GM18507 (cell line): ENCODE measurements at regions not wholly inside any gene's neighbourhood (a gene's known extent, or its start where the extent isn't known, plus 50 kb on each side); places are given as distances from the start of the nearest gene placed in this dataset.
A peak's percentile ranks its signal among the peaks of the same experiment; 100 is the strongest.
"Not testable (repeated sequence)": the region's sequence is repeated elsewhere in the genome, so short reads cannot be mapped to it uniquely, and the experiment has no call there.

Experiments
- DNase-seq: peaks from one replicate; pipeline ENCODE4 v3.0.0; 2011; ENCODE audit warnings: low read depth; ENCODE audit not compliant: insufficient read length; ENCODE audit errors: extremely low spot score
- FAIRE-seq: peaks from 2 replicates; lab custom pipeline; 2011; peaks lifted over from hg19 to GRCh38; lab: Jason Lieb, UNC

- no peak for DNase-seq
- no peak for FAIRE-seq
Observed at GRCh38 chr13:66237411-66238062, 992.6 kb downstream of the PCDH9 start.

- FAIRE-seq (no peak), DNase-seq (no peak)
Observed at GRCh38 chr13:66234159-66234558, 996.0 kb downstream of the PCDH9 start.

GRCh38 chr13:66231958-66232357 is 998.2 kb downstream of the PCDH9 start:
- FAIRE-seq, DNase-seq: not testable (repeated sequence)

GRCh38 chr13:66225072-66225471 is 1005.1 kb downstream of the PCDH9 start:
- no peak for DNase-seq
- no peak for FAIRE-seq

GRCh38 chr13:66224663-66225062 is 1005.5 kb downstream of the PCDH9 start:
- DNase-seq (no peak), FAIRE-seq (no peak)

GRCh38 chr13:66222926-66223325 is 1007.2 kb downstream of the PCDH9 start:
- DNase-seq, result no peak
- no peak for FAIRE-seq

- DNase-seq (no peak), FAIRE-seq (no peak)
Observed at GRCh38 chr13:66222127-66222526, 1008.0 kb downstream of the PCDH9 start.

GRCh38 chr13:66219506-66219905 is 1010.6 kb downstream of the PCDH9 start:
- DNase-seq, result no peak
- no peak for FAIRE-seq

GRCh38 chr13:66218583-66218982 is 1011.6 kb downstream of the PCDH9 start:
- FAIRE-seq, result no peak

GRCh38 chr13:66216728-66217127 is 1013.4 kb downstream of the PCDH9 start:
- FAIRE-seq, result peak; percentile 47
- DNase-seq, result no peak

More at GRCh38 chr13:66218583-66218982, 1011.6 kb downstream of the PCDH9 start:
- DNase-seq, result no peak

- DNase-seq (no peak), FAIRE-seq (no peak)
Observed at GRCh38 chr13:66214467-66214866, 1015.7 kb downstream of the PCDH9 start.

- DNase-seq (no peak), FAIRE-seq (peak; percentile 12)
Observed at GRCh38 chr13:66212511-66212910, 1017.6 kb downstream of the PCDH9 start.

- FAIRE-seq, result no peak
- DNase-seq, result no peak
Observed at GRCh38 chr13:66210677-66211076, 1019.5 kb downstream of the PCDH9 start.

GRCh38 chr13:66208589-66208988 is 1021.5 kb downstream of the PCDH9 start:
- FAIRE-seq (no peak), DNase-seq (no peak)

GRCh38 chr13:66207610-66208009 is 1022.5 kb downstream of the PCDH9 start:
- FAIRE-seq (no peak), DNase-seq (no peak)

GRCh38 chr13:66205807-66206206 is 1024.3 kb downstream of the PCDH9 start:
- FAIRE-seq (no peak), DNase-seq (no peak)

GRCh38 chr13:66200555-66200954 is 1029.6 kb downstream of the PCDH9 start:
- DNase-seq (no peak), FAIRE-seq (peak; percentile 29)

- FAIRE-seq (no peak), DNase-seq (no peak)
Observed at GRCh38 chr13:66195238-66195637, 1034.9 kb downstream of the PCDH9 start.

- no peak for DNase-seq
- FAIRE-seq, result no peak
Observed at GRCh38 chr13:66189986-66190385, 1040.2 kb downstream of the PCDH9 start.

GRCh38 chr13:66180836-66181235 is 1049.3 kb downstream of the PCDH9 start:
- no peak for DNase-seq
- no peak for FAIRE-seq

GRCh38 chr13:66171920-66172319 is 1058.2 kb downstream of the PCDH9 start:
- no peak for DNase-seq
- FAIRE-seq, result no peak

GRCh38 chr13:66162470-66162869 is 1067.7 kb downstream of the PCDH9 start:
- no peak for FAIRE-seq

More at GRCh38 chr13:66162470-66162869, 1067.7 kb downstream of the PCDH9 start:
- DNase-seq, result no peak
